Karpas-422 (cell line): ENCODE measurements at regions not wholly inside any gene's neighbourhood (a gene's known extent, or its start where the extent isn't known, plus 50 kb on each side); places are given as distances from the start of the nearest gene placed in this dataset.

ENCODE experiments used
- DNase-seq: peaks from one replicate; pipeline ENCODE4 v3.0.0-alpha.2; 2015
- H2AFZ ChIP-seq: fragments of 200-600 bp; sonication (generic); 2 replicates; pipeline ENCODE4 v1.6.1; 2014; ENCODE audit warnings: antibody characterized with exemption, low read length, mixed read lengths
- H3K27ac ChIP-seq: fragments of 200-600 bp; sonication (generic); 2 replicates; pipeline ENCODE4 v1.5.1; 2014; ENCODE audit warnings: mild to moderate bottlenecking, low read length, moderate library complexity
- H3K27me3 ChIP-seq: fragments of 200-600 bp; sonication (generic); 2 replicates; pipeline ENCODE4 v1.6.1; 2014; ENCODE audit warnings: low read length, mixed read lengths
- H3K36me3 ChIP-seq: fragments of 200-600 bp; sonication (generic); 2 replicates; pipeline ENCODE4 v1.6.1; 2014; ENCODE audit warnings: low read length, mixed read lengths; ENCODE audit not compliant: insufficient read depth
- H3K4me1 ChIP-seq: fragments of 200-600 bp; sonication (generic); 2 replicates; pipeline ENCODE4 v1.6.1; 2014; ENCODE audit warnings: mild to moderate bottlenecking, low read length, mixed read lengths
- H3K4me2 ChIP-seq: fragments of 200-600 bp; sonication (generic); 2 replicates; pipeline ENCODE4 v1.6.1; 2014; ENCODE audit warnings: low read length, low read depth, mild to moderate bottlenecking; ENCODE audit not compliant: poor library complexity, severe bottlenecking
- H3K4me3 ChIP-seq: fragments of 200-600 bp; sonication (generic); 2 replicates; pipeline ENCODE4 v1.5.1; 2014; ENCODE audit warnings: mild to moderate bottlenecking, antibody characterized with exemption, low read length, mixed read lengths
- H3K79me2 ChIP-seq: fragments of 200-600 bp; sonication (generic); 2 replicates; pipeline ENCODE4 v1.6.1; 2014; ENCODE audit warnings: mild to moderate bottlenecking, low read length, mixed read lengths
- H3K9ac ChIP-seq: fragments of 200-600 bp; sonication (generic); 2 replicates; pipeline ENCODE4 v1.6.0; 2014; ENCODE audit warnings: low read length
- H3K9me2 ChIP-seq: fragments of 200-600 bp; sonication (generic), shearing (Covaris generic); replicated peaks from 2 replicates; pipeline ENCODE4 v1.6.0; 2014; ENCODE audit warnings: mild to moderate bottlenecking, low read length, moderate library complexity; ENCODE audit not compliant: insufficient read depth
- H3K9me3 ChIP-seq: fragments of 300-700, 200-600 bp; sonication (generic); 2 replicates; pipeline ENCODE4 v1.6.1; 2014; ENCODE audit warnings: low read length, mixed read lengths
- H4K20me1 ChIP-seq: fragments of 200-600 bp; sonication (generic); 2 replicates; pipeline ENCODE4 v1.6.1; 2014; ENCODE audit warnings: mild to moderate bottlenecking, antibody characterized with exemption, low read length, low read depth; ENCODE audit not compliant: insufficient read depth

DNA sequence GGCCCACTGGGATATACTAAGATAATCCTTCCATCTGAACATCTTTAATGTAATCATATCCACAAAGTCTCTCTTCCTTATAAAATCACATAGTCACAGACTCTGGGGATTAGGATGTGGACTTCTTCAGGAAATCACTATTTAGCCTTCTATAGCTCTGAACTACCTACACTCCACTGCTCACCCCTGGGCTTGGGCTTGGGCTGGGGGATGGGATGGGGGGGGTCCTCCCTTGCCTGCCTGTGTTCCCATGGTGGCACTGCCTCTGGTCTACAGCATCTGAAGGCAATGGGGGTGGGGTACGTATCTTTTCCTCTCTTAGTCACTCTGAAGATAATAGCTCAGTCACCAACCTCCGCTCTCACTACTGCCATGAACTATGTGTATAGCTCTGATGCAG, 67.8 kb upstream of the SERTM1 start:
- Histone ChIP-seq H3K27me3 (no peaks in the 10 kb centered on the region), H4K20me1 (no peaks in the 10 kb centered on the region), H3K9ac (no peak overlapping the region), H3K4me1 (no peaks in the 10 kb centered on the region), H3K4me2 (no peak overlapping the region), H3K27ac (no peak overlapping the region), H3K4me3 (no peak overlapping the region), H3K36me3 (no peaks in the 10 kb centered on the region), H3K9me2 (no peaks in the 10 kb centered on the region), H3K9me3 (no peaks in the 10 kb centered on the region), H3K79me2 (no peaks in the 10 kb centered on the region), H2AFZ (no peak overlapping the region)
- DNase-seq: no peak

GRCh38 chr13:36608474-36608873, 65.3 kb upstream of the SERTM1 start:
- no peak for DNase-seq
- no peak overlapping the region for H3K27ac ChIP-seq
- H3K79me2 ChIP-seq: no peaks in the 10 kb centered on the region
- H4K20me1 ChIP-seq: no peaks in the 10 kb centered on the region
- no peaks in the 10 kb centered on the region for H3K9me3 ChIP-seq
- H3K9me2 ChIP-seq: no peaks in the 10 kb centered on the region
- H2AFZ ChIP-seq: no peak overlapping the region
- H3K9ac ChIP-seq: no peak overlapping the region
- no peak overlapping the region for H3K4me2 ChIP-seq
- no peaks in the 10 kb centered on the region for H3K36me3 ChIP-seq
- H3K27me3 ChIP-seq: no peaks in the 10 kb centered on the region
- no peaks in the 10 kb centered on the region for H3K4me1 ChIP-seq
- no peak overlapping the region for H3K4me3 ChIP-seq

DNA sequence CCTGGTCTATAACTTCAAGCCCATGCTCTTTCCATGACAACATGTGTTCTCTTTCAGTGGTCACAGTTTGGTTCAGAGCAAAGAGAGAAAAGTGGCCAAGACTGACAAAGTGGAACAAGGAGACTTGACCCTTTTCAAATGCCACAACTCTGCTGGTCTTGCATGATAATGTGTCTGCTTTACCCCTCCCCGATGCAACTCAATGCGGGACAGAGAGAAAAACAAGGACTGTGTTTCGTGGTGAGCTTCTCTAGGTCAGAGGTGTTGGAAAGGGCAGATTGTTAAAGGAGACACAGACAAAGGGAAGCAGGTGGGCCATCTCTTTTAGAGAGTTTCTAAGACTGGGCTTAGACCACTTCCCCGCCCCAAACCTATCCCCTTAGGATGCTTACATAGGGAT, 61.6 kb upstream of the SERTM1 start:
- no peak overlapping the region for H3K27ac ChIP-seq
- no peak overlapping the region for H3K4me2 ChIP-seq
- no peaks in the 10 kb centered on the region for H3K9me2 ChIP-seq
- H3K27me3 ChIP-seq: no peaks in the 10 kb centered on the region
- no peaks in the 10 kb centered on the region for H3K9me3 ChIP-seq
- no peaks in the 10 kb centered on the region for H3K79me2 ChIP-seq
- DNase-seq: no peak
- H2AFZ ChIP-seq: no peak overlapping the region
- no peak overlapping the region for H3K9ac ChIP-seq
- no peaks in the 10 kb centered on the region for H3K4me1 ChIP-seq
- H3K4me3 ChIP-seq: no peak overlapping the region
- H4K20me1 ChIP-seq: no peaks in the 10 kb centered on the region
- no peaks in the 10 kb centered on the region for H3K36me3 ChIP-seq

GRCh38 chr13:36616706-36617105, 57.1 kb upstream of the SERTM1 start:
- H3K4me2 ChIP-seq: no peak overlapping the region
- H3K9ac ChIP-seq: no peak overlapping the region
- H3K27ac ChIP-seq: no peak overlapping the region
- H3K9me3 ChIP-seq: no peaks in the 10 kb centered on the region
- H4K20me1 ChIP-seq: no peaks in the 10 kb centered on the region
- no peaks in the 10 kb centered on the region for H3K4me1 ChIP-seq
- no peak for DNase-seq
- no peak overlapping the region for H3K4me3 ChIP-seq
- no peaks in the 10 kb centered on the region for H3K79me2 ChIP-seq
- no peaks in the 10 kb centered on the region for H3K27me3 ChIP-seq
- H3K36me3 ChIP-seq: no peaks in the 10 kb centered on the region
- no peak overlapping the region for H2AFZ ChIP-seq
- no peaks in the 10 kb centered on the region for H3K9me2 ChIP-seq

DNA sequence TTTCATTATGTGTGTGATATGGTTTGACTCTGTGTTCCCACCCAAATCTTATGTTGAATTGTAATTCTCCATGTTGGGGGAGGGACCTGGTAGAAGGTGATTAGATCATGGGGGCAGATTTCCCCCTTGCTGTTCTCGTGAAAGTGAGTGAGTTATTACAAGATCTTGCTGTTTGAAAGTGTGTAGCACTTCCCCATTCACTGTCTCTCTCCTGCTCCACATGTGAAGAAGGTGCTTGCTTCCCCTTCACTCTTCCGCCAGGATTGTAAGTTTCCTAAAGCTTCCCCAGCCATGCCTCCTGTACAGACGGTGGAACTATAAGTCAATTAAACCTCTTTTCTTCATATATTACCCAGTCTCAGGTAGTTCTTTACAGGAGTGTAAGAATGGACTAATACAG, 54.3 kb upstream of the SERTM1 start:
- no peak overlapping the region for H3K27ac ChIP-seq
- no peak overlapping the region for H3K9ac ChIP-seq
- H2AFZ ChIP-seq: no peak overlapping the region
- no peaks in the 10 kb centered on the region for H3K36me3 ChIP-seq
- no peaks in the 10 kb centered on the region for H3K27me3 ChIP-seq
- H4K20me1 ChIP-seq: no peaks in the 10 kb centered on the region
- no peaks in the 10 kb centered on the region for H3K9me2 ChIP-seq
- H3K79me2 ChIP-seq: no peaks in the 10 kb centered on the region
- no peak overlapping the region for H3K4me2 ChIP-seq
- no peak for DNase-seq
- H3K9me3 ChIP-seq: no peaks in the 10 kb centered on the region
- H3K4me3 ChIP-seq: no peak overlapping the region
- H3K4me1 ChIP-seq: no peaks in the 10 kb centered on the region
